HT-29 (cell line): ENCODE measurements at regions not wholly inside any gene's neighbourhood (a gene's known extent, or its start where the extent isn't known, plus 50 kb on each side); places are given as distances from the start of the nearest gene placed in this dataset.
A peak's percentile ranks its signal among the peaks of the same experiment; 100 is the strongest.

Source experiments
- DNase-seq: peaks from one replicate; pipeline ENCODE4 v3.0.0-alpha.2; 2015; ENCODE audit warnings: low spot score

DNA sequence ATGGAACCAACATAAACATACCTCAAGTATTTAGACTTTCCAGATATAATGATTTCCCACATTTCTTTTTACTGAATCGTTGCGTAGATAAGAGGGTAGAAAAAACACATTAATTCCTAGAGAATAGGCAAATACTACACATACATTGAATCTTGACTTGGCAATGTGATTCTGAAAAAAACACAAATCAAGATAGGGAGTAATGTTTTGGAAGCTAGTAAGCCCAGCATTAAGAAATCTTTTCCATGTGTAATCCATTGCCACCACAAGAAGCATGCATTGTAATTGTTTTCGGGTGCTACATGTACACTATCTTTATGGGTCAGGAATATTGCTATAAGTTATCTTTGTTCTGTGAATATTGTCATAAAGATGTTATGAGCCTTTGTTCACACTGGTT lies 269.8 kb upstream of the PDGFD start:
- DNase-seq = no peak

DNA sequence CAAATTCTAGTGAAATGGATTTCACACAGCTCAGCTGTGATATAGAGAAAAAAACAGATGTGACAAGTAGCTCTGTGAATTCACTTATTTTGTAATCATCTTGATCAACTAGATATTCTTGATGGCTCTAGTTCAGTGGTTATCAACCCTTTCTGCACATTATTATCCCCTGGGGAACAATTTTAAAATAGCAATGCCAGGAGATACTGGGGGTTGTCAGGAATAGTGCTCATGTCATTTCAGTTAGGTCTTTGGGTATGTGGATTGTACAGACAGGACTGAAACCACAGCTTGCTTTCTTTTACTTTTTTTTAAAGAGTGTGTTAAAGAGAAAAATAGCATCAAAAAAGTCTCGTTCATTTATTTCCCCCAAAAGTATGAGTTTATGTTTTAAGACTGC lies 269.0 kb upstream of the PDGFD start:
- DNase-seq = no peak

DNA sequence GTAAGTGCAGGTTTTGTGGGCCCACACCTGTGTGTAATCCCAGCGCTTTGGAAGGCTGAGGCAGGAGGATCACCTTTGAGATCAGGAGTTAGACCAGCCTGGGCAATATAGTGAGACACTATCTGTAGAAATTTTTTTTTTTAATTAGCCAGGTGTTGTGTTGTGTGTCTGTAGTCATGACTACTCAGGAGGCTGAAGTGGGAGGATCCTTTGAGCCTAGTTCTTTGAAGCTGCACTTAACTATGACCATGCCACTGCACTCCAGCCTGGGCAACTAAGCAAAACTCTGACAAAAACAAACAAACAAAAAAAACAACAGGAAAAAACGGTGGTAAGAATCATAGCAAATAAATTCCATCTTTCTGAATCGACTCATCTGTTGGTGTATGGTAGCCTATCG lies 268.6 kb upstream of the PDGFD start:
- no peak for DNase-seq

DNA sequence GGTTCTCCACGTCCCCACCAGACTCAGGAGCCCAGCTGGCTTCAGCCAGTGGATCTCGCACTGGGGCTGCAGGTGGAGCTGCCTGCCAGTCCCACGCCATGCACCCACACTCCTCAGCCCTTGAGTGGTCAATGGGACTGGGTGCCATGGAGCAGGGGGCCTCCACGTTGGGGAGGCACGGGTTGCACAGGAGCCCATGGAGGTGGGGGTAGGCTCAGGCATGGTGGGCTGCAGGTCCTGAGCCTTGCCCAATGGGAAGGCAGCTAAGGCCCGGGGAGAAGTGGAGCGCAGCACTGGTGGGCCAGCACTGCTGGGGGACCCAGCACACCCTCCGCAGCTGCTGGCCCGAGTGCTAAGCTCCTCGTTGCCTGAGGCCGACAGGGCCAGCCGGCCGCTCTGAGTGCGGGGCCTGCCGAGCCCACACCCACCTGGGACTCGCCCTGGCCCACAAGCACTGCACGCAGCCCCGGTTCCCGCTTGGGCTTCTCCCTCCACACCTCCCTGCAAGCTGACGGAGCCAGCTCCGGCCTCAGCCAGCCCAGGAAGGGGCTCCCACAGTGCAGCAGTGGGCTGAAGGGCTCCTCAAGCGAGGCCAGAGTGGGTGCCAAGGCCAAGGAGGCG lies 258.5 kb upstream of the PDGFD start:
- DNase-seq = no peak

DNA sequence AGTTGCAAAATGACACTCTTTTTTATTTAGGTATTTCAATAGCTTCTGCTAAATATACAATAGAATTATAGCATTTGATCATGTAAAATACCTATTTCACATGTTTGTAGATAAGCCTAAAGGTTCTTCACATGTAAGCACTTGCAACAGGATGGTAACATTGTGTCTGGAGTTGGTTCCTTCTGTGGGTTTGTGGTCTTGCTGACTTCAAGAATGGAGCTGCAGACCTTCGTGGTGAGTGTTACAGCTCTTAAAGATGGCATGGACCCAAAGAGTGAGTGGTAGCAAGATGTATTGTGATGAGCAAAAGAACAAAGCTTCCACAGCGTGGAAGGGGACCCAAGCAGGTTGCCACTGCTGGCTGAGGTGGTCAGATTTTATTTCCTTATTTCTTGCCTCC lies 246.4 kb upstream of the PDGFD start:
- no peak for DNase-seq

DNA sequence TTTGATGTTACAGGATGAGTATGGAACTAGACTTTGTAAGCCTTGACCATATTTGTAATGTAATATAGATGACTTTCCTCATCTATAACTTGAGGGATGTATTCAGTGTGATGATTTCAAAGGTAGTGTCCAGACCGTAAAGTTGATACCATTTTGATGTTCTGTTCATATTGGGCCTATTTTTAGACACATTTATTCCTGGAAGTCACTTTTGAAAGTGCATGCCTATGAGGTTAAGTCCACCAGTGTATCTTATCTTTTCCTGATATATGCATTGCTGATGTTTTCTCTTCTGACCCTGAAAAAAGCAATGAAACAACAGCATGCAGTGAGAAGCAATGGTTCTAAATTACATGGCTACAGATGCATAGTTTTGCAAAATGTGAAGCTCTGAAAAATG lies 244.7 kb upstream of the PDGFD start:
- no peak for DNase-seq

DNA sequence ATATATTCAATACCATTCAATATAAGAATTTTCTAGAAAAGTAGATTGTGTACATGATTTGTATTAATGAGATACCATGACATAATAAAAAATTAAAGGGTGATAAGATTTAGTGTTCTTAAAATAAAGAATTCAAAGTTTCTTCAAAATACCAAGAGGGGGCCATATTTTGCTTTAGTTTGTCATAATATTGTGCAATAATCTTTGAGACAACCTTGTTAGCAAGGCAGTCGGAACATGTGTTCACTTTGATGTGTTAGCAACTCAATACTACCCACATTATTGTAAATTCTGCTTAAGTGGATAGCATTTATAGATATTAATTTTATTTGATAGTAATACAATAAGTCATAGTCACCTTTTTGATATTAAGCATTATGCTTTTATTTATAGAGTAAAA lies 241.3 kb upstream of the PDGFD start:
- no peak for DNase-seq

DNA sequence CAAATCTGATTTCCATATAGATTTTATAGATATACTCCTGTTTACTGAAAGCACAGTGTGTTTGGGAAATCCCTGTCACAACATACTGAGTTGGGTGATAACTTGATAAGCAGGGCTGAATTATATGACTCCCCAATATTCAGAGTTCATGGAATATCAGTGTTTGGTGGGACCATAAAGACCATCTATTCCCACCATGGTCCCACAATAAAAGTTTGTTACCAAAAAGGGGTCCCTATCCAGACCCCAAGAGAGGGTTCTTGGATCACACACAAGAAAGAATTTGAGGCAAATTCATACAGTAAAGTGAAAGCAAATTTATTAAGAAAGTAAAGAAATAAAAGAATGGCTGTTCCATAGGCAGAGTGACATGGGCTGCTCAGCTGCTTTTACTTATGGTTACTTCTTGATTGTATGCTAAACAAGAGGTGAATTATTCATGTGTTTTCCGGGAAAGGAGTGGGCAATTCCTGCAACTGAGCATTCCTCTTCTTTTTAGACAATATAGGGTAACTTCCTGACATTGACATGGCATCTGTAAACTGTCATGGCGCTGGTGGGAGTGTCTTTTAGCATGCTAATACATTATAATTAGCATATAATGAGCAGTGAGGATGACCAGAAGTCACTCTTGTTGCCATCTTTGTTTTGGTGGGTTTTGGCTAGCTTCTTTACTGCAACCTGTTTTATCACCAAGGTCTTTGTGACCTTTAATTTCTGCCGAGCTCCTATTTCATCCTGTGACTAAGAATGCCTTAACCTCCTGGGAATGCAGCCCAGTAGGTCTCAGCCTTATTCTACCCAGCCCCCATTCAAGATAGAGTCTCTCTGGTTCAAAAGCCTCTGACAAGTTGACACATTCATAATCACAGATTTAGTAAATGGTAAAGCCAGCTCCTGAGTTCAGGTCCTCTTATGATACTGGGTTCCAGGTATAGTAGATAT lies 240.6 kb upstream of the PDGFD start:
- no peak for DNase-seq

DNA sequence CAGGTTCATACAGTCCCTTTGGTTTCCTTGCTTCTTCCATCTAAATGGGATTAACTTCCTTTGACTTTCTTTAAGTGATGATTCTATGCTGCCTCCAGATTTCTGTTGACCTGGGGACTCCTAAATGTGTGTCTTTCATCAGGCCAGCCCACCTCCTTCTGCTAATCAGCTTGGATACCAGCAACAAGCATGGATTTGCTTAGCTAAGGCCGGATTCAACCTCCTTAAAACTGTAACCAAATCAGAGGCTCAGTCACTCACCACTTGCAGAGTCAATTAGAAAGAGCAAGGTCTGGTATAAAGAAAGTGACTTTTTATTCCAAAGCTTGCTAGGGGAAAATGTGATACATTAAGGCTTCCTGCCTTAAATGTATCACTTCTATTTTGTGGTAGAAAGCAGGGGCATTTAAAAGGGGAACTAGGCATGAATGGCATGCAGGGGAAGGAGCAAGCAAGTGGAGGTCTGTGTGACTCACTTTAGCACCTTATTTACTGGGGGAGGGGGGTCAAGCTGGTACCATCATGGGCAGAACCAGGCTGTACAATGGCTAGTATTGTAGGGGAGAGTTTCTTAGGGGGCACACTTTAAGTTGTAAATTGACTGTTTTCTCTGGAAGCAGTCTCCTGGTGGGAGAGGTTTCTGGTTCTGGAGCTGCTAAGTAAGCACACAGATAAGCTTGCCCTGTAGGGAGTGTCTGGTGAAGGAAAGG lies 239.0 kb upstream of the PDGFD start:
- no peak for DNase-seq

DNA sequence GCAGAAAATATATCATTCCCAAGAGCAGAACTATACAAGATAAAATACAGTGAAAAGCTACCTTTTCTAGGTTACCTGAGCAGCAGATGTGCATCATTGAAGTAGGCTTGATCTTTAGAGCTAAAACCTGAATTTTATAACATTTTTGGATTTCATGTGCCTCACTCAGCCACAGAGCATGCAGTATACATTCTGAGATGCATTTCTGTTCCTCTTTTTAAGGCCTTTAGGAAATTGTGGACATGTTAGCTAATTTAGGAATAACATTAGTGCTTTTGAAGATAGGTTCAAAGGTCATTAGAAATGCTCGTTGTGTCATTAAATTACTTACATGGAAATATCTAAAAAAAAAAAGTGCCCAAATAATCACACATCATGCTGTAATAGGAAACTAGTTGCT lies 230.6 kb upstream of the PDGFD start:
- DNase-seq = no peak

DNA sequence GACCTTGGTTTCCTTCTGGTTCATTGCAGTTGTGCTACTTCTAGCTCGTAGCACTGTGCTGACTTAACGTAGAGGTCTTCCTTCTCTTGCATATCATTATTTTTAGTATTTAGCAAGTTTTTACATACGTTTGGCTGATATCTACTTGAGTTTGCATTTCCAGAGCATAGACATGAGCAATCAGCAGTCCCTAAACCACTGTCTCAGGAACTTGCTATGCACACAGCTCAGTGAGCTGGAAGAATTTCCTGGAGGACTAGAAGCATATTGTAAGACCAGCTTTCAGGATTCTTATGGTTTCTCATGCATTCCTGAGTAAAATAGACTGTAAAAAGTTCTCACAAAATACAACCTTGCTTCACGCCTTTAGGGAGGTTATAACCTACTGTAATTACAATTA lies 226.7 kb upstream of the PDGFD start:
- no peak for DNase-seq

DNA sequence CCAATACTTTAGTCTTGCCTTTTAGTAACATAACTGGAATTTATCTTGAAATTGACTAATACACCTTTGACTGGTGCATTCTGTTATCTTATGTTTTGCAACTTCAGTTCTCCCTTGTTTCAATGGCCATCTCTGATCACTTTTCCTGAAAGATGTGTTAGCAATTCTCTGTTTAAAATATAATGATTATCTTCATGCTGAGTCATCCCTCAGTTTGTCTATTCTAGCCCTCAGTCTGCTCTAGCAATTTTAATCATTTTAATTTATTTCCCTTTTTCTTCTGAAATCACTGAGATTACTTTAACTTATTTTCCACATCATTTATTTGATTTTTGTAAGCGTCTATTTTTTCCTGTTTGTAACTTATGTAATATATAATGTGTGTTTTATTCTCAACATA lies 221.9 kb upstream of the PDGFD start:
- no peak for DNase-seq

DNA sequence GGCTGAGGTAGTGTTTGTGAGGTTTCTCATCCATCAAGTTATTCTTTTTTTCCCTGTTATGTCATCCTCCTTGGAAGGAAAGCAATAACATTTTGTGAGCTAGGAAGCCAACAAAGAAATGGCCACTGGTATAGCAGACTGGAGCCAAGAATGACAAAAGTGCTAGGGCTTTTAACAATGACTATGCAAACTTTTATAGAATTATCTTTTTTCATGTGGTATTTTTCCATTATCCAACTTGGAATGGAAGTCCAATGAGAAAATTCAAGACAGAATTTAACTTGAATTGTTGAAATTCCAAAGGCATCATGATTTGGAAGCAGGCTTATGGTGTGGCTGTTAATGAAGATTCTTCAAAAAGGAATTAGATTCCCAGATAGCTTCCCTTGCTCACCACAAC lies 216.4 kb upstream of the PDGFD start:
- DNase-seq = no peak

DNA sequence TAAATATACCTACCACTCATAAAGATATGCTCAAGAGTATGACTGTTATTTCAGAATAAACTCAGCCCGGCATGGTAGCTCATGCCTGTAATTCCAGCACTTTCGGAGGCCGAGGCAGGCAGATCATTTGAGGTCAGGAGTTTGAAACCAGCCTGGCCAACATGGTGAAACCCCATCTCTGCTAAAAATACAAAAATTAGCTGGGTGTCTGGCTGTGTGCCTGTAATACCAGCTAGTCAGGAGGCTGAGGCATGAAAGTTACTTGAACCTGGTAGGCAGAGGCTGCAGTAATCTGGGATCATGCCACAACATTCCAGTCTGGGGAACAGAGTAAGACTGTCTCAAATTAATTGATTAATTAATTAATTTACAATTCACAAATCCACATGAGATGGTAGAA lies 208.2 kb upstream of the PDGFD start:
- no peak for DNase-seq

DNA sequence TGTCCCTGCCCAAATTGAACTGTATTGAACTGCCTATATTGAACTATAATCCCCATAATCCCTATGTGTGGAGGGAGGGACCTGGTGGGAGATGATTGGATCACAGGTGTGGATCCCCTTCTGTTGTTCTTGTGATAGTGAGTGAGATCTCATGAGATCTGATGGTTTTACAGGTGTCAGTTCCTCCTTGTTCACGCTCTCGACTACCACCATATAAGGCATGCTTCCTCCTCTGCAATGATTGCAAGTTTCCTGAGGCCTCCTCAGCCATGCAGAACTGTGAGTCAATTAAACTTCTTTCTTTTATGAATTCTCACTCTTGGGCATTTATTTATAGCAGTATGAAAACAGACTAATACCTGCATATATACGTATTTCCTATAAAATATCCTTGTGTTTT lies 206.5 kb upstream of the PDGFD start:
- no peak for DNase-seq

DNA sequence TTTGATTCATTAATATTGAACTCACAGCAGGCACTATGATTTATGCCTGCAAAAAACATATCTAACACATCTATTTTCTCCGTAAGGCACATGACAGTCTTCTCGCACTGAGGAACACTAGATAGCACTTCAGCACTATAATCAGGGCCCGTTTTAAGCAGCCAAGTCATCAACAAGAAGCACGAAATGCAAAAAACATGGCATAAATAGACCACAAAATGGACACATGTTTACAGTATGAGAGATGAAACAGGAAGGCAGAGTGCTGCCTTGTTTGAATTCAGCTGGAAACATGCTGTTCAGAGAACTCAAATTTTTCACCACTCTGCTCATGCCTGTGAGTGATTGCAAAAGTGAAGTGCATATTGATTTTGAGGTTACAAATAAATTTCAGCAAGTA lies 205.8 kb upstream of the PDGFD start:
- no peak for DNase-seq

DNA sequence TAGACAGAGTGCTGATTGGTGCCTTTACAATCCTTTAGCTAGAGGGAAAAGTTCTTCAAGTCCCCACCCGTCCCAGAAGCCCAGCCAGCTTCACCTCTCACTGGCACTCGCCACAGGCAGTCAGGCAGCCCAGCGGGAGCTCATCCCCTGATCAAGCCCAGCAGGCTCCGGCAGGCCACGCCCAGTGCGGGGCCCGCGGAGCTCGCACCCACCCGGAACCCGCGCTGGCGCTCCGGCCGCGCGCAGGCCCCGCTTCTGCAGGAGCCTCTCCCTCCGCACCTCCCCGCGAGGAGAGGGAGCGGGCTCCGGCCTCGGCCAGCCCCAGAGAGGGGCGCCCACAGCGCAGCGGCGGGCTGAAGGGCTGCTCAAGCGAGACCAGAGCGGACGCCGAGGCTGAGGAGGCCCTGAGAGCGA lies 202.4 kb upstream of the PDGFD start:
- no peak for DNase-seq

DNA sequence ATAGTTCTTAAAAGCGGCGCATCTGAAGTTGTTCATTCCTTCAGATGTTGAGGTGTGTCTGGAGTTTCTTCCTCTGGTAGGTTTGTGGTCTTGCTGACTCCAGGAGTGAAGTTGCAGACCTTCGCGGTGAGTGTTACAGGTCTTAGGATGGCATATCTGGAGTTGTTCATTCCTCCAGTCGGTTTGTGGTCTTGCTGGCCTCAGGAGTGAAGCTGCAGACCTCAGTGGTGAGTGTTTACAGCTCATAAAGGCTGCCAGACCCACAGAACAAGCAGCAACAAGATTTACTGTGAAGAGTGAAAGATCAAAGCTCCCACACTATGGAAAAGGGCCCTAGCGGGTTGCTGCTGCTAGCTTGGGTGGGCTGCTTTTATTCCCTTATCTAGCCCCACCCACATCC lies 201.7 kb upstream of the PDGFD start:
- no peak for DNase-seq

DNA sequence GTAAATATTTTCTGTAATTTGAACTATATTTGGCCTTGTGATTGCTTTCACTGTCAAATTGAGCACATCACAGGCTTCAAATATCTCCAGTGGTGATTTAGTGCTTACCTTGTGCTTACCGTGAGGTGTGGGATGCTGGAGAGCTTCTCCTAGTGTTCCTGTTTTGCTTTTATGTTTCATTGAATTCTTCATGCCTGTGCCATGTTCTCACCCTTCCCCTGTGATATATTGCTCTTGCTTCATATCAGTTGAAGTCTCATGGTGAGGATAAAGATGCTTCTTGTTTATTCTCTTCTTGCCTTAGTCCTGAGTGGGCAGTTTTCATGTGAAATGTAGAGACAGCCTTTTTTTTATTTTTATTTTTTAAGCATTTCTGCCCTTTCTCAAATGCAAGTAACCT lies 198.0 kb upstream of the PDGFD start:
- DNase-seq = no peak

DNA sequence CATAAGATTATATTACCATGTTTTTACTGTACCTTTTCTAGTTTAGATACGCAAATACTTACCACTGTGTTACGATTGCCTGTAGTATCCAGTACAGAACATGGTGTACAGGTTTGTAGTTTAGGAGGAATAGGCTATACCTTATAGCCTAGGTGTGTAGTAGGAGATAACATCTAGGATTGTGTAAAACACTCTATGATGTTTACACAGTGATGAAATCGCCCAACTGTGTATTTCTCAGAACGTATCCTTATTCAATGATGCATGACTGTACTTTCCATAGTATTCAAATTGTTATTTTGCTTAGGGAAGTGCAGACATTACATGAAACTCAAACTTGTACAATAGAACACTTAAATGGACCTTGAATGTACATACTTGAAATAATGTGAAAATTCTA lies 188.1 kb upstream of the PDGFD start:
- peak; percentile 33 for DNase-seq

DNA sequence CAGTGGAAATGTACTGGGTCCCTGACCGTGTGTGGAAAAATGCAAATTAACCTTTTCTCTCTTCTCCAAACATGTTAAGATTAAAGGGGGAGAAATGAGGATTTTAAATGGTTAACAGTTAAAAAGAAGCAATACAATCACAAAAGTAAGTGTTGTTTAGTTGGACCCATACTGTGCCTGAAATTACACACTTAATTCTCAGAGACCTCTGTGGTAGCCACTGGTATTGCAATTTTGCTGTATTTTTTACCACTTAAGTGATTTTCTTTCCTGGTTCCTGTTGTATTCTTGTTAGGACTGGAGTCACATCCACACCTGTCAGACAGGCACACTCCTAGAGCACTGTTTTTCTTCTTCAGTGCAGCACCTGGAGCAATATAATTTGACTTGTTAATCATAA lies 179.6 kb upstream of the PDGFD start:
- peak; percentile 47 for DNase-seq

DNA sequence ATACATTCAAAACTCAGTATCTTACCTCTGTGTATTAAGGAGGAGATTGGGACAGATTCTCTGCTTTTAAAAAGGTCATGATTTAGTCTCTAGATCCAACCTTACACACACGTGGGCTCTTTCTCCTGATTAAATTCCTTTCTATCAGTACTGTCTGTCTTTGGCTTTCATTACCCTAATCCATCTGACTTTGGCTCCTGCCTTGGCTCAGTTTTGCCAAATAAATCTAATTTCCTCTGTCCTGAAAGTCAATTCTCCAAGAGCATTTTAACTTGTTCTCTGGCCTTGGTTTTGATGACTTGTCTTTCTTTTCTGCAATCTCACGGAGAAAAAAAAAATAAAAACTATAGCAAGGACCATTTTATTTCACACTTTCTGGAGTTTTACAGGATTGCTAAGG lies 176.6 kb upstream of the PDGFD start:
- no peak for DNase-seq

DNA sequence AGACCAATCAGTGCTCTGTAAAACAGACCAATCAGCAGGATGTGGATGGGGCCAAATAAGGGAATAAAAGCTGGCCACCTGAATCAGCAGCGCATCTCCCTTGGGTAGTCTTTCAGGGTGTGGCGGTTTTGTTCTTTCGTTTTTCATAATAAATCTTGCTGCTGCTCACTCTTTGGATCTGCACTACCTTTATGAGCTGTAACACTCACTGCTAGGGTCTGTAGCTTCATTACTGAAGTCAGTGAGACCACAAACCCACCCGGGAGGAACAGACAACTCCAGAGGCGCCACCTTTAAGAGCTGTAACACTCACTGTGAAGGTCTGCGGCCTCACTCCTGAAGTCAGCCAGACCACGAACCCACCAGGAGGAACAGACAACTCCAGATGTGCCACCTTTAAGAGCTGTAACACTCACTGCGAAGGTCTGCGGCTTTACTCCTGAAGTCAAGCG lies 175.5 kb upstream of the PDGFD start:
- DNase-seq = no peak
